ENCODE measurements at regions not wholly inside any gene's neighbourhood (a gene's known extent, or its start where the extent isn't known, plus 50 kb on each side); places are given as distances from the start of the nearest gene placed in this dataset.

- H3K27ac ChIP-seq: no peak overlapping the region
- no peaks in the 10 kb centered on the region for H3K4me1 ChIP-seq (ENCODE audit: insufficient read depth)
- WGBS, 3 donors: 81 to 84% (median 81%) methylated on average over 2 of the region's 2 CpGs
- H3K27me3 ChIP-seq: no peaks in the 10 kb centered on the region
- no peaks in the 10 kb centered on the region for H3K36me3 ChIP-seq
- intact Hi-C loops (cut with DNase I): no loop called here
- no peak for DNase-seq
- no peak overlapping the region for H3K4me3 ChIP-seq
- TF ChIP-seq CTCF (IDR thresholded peaks at IDR 0.05): no peak
- TF ChIP-seq POLR2A (IDR thresholded peaks at IDR 0.05): no peak
- TF ChIP-seq EP300 (IDR thresholded peaks at IDR 0.05): no peak
- H3K9me3 ChIP-seq: no peaks in the 10 kb centered on the region
Observed at GRCh38 chr4:188903986-188904385, 764.7 kb downstream of the TRIML1 start.

DNA sequence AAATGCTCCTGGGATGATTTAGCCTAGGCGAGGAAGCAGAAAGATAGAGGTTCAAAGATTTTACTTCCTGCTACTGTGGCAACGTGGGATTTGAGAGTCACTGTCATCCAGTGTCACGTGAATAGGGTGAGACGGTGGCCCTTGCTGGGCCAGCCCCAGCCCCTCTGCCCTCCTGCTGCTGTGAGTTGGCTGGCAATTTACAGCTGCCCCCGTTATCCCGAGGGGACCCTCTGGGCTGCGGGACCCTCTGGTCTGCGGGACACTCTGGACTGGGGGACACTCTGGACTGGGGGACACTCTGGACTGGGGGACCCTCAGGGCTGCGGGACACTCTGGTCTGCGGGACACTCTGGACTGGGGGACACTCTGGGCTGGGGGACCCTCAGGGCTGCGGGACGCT, 765.4 kb downstream of the TRIML1 start:
- Histone ChIP-seq H3K4me1 (ENCODE audit: insufficient read depth) (no peaks in the 10 kb centered on the region), H3K27ac (no peak overlapping the region), H3K27me3 (no peaks in the 10 kb centered on the region), H3K9me3 (no peaks in the 10 kb centered on the region), H3K4me3 (no peak overlapping the region), H3K36me3 (no peaks in the 10 kb centered on the region)
- TF ChIP-seq EP300 (IDR thresholded peaks at IDR 0.05): no peak
- no peak for TF ChIP-seq CTCF (IDR thresholded peaks at IDR 0.05)
- TF ChIP-seq POLR2A (IDR thresholded peaks at IDR 0.05): no peak
- intact Hi-C loops (cut with DNase I): no loop called here
- WGBS, 3 donors: 89 to 94% (median 90%) methylated on average over 9 to 12 of the region's 12 CpGs
- DNase-seq: no peak

GRCh38 chr4:188905248-188905647, 766.0 kb downstream of the TRIML1 start:
- no peak overlapping the region for H3K27ac ChIP-seq
- WGBS, 3 donors: 80 to 84% (median 84%) methylated on average over 12 to 18 of the region's 18 CpGs
- no peaks in the 10 kb centered on the region for H3K27me3 ChIP-seq
- no peak for DNase-seq
- no peak overlapping the region for H3K4me3 ChIP-seq
- no peaks in the 10 kb centered on the region for H3K36me3 ChIP-seq
- intact Hi-C loops (cut with DNase I): no loop called here
- no peaks in the 10 kb centered on the region for H3K4me1 ChIP-seq (ENCODE audit: insufficient read depth)
- TF ChIP-seq EP300 (IDR thresholded peaks at IDR 0.05) (no peak), CTCF (IDR thresholded peaks at IDR 0.05) (no peak), POLR2A (IDR thresholded peaks at IDR 0.05) (no peak)
- H3K9me3 ChIP-seq: no peaks in the 10 kb centered on the region

DNA sequence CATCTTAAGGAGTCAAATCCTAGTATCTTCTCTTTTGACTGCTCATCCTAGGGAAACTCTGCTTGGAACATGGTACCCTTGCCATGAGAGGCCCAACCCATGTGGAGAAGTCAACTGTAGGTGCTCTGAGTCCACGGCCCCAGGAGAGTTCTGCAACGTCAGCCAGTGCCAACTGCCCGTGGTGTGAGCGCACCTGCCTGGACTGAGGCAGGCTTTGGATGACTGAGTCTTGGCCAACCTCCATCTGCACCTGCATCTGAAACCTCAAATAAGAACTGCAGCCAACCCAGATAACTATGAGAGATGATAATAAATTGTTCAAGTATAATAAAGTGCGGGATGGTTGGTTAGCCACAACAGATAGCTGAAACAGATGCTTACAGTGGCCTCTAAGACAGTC, 772.0 kb downstream of the TRIML1 start:
- 81 to 87% (median 82%) methylated on average over 5 of the region's 5 CpGs for WGBS, 3 donors

More for the DNA sequence above, 772.0 kb downstream of the TRIML1 start:
- Histone ChIP-seq H3K36me3 (no peaks in the 10 kb centered on the region), H3K9me3 (no peaks in the 10 kb centered on the region), H3K27me3 (no peaks in the 10 kb centered on the region), H3K4me3 (no peak overlapping the region), H3K4me1 (ENCODE audit: insufficient read depth) (no peaks in the 10 kb centered on the region), H3K27ac (no peak overlapping the region)
- TF ChIP-seq POLR2A (IDR thresholded peaks at IDR 0.05) (no peak), CTCF (IDR thresholded peaks at IDR 0.05) (no peak), EP300 (IDR thresholded peaks at IDR 0.05) (no peak)
- intact Hi-C loops (cut with DNase I): no loop called here
- DNase-seq: no peak
